DND-41 (cell line): ENCODE measurements at regions not wholly inside any gene's neighbourhood (a gene's known extent, or its start where the extent isn't known, plus 50 kb on each side); places are given as distances from the start of the nearest gene placed in this dataset.
"Not testable (repeated sequence)": the region's sequence is repeated elsewhere in the genome, so short reads cannot be mapped to it uniquely, and the experiment has no call there.

Experiments used
- ATAC-seq: fragments of 200-7000 bp; cut with Tn5 transposase; 3 replicates; pipeline ENCODE4 v1.9.1; 2021; ENCODE audit warnings: low read depth; ENCODE audit not compliant: insufficient read depth
- DNase-seq: peaks from one replicate; pipeline ENCODE4 v3.0.0-alpha.2; 2020
- H2AFZ ChIP-seq: 2 replicates; pipeline ENCODE4 v1.6.0; 2012; ENCODE audit warnings: low read depth, low read length
- H3K27ac ChIP-seq: 2 replicates; pipeline ENCODE4 v1.5.1; 2012; ENCODE audit warnings: low read length, inconsistent platforms
- H3K27me3 ChIP-seq: fragments of 200-600 bp; sonication (generic); 2 replicates; pipeline ENCODE4 v1.6.0; 2012; ENCODE audit warnings: low read length, mild to moderate bottlenecking, inconsistent platforms; ENCODE audit not compliant: insufficient read depth, poor library complexity
- H3K36me3 ChIP-seq: 2 replicates; pipeline ENCODE4 v1.5.1; 2012; ENCODE audit warnings: low read length, inconsistent platforms; ENCODE audit not compliant: insufficient read depth
- H3K4me1 ChIP-seq: 2 replicates; pipeline ENCODE4 v1.5.1; 2012; ENCODE audit warnings: mild to moderate bottlenecking, low read length; ENCODE audit not compliant: insufficient read depth
- H3K4me2 ChIP-seq: 2 replicates; pipeline ENCODE4 v1.6.0; 2012; ENCODE audit warnings: mild to moderate bottlenecking, moderate library complexity, low read length, inconsistent platforms; ENCODE audit not compliant: insufficient read depth
- H3K4me3 ChIP-seq, 2 experiments: fragments of 200-600 bp in 1 of 2; shearing (Covaris generic) in 1 of 2; 2 replicates each; pipeline ENCODE4 v1.5.1; 2012 to 2016; ENCODE audit warnings: inconsistent platforms in 2 of 2, low read length in 2 of 2, mild to moderate bottlenecking in 2 of 2, low read depth in 1 of 2, moderate library complexity in 1 of 2
- H3K79me2 ChIP-seq: 2 replicates; pipeline ENCODE4 v1.6.0; 2012; ENCODE audit warnings: low read length, inconsistent platforms; ENCODE audit not compliant: insufficient read depth
- H3K9ac ChIP-seq: 2 replicates; pipeline ENCODE4 v1.6.0; 2012; ENCODE audit warnings: low read depth, mild to moderate bottlenecking, inconsistent platforms, low read length, moderate library complexity
- H3K9me3 ChIP-seq: 2 replicates; pipeline ENCODE4 v1.5.1; 2012; ENCODE audit warnings: low read length, moderate library complexity, mild to moderate bottlenecking, inconsistent platforms; ENCODE audit not compliant: insufficient read depth, severe bottlenecking
- H4K20me1 ChIP-seq: 2 replicates; pipeline ENCODE4 v1.6.0; 2012; ENCODE audit warnings: low read length; ENCODE audit not compliant: insufficient read depth
- CTCF ChIP-seq: IDR thresholded peaks from 2 replicates; pipeline ENCODE4 v1.5.1; 2012; ENCODE audit warnings: borderline replicate concordance, low read length, moderate library complexity, mild to moderate bottlenecking; ENCODE audit not compliant: poor library complexity, severe bottlenecking; ENCODE audit errors: extremely low read depth
- EZH2 ChIP-seq: IDR thresholded peaks from 3 replicates; pipeline ENCODE4 v1.6.1; 2012; ENCODE audit warnings: borderline replicate concordance, low read depth, mild to moderate bottlenecking, moderate library complexity, low read length, inconsistent platforms; ENCODE audit not compliant: severe bottlenecking

- not testable (repeated sequence) for ATAC-seq, H3K4me1 ChIP-seq
Observed at GRCh38 chr19:34620134-34620533, 56.8 kb downstream of the SCGB2B2 start.

GRCh38 chr19:34618410-34618809 lies 58.5 kb downstream of the SCGB2B2 start:
- Histone ChIP-seq H3K9ac (no peak overlapping the region), H3K4me3 (no peak overlapping the region), H3K4me1 (no peaks in the 10 kb centered on the region), H3K79me2 (no peaks in the 10 kb centered on the region), H3K27me3 (no peaks in the 10 kb centered on the region), H4K20me1 (no peaks in the 10 kb centered on the region), H3K27ac (no peak overlapping the region), H3K4me2 (no peak overlapping the region), H3K36me3 (no peaks in the 10 kb centered on the region), H2AFZ (no peak overlapping the region), H3K9me3 (peaks cover 7% of the 10 kb centered on the region)
- ATAC-seq = no peak
- no peak for TF ChIP-seq EZH2
- TF ChIP-seq CTCF = no peak
- DNase-seq = no peak

More at GRCh38 chr19:34620134-34620533, 56.8 kb downstream of the SCGB2B2 start:
- not testable (repeated sequence) for H3K9me3 ChIP-seq, H3K27ac ChIP-seq, H4K20me1 ChIP-seq, H3K4me3 ChIP-seq, H3K4me2 ChIP-seq, H3K9ac ChIP-seq, H3K36me3 ChIP-seq, H3K79me2 ChIP-seq, H2AFZ ChIP-seq, DNase-seq, H3K27me3 ChIP-seq

- H2AFZ ChIP-seq, H3K9me3 ChIP-seq, H4K20me1 ChIP-seq, H3K79me2 ChIP-seq, H3K27me3 ChIP-seq, H3K36me3 ChIP-seq, H3K9ac ChIP-seq, H3K4me1 ChIP-seq, H3K27ac ChIP-seq, DNase-seq, H3K4me3 ChIP-seq, H3K4me2 ChIP-seq, ATAC-seq: not testable (repeated sequence)
Observed at GRCh38 chr19:34617996-34618395, 59.0 kb downstream of the SCGB2B2 start.

- no peak for DNase-seq
- Histone ChIP-seq H3K79me2 (no peaks in the 10 kb centered on the region), H3K9me3 (peaks cover 3% of the 10 kb centered on the region)
Observed at GRCh38 chr19:34603003-34603402, 74.0 kb downstream of the SCGB2B2 start.

More at GRCh38 chr19:34603003-34603402, 74.0 kb downstream of the SCGB2B2 start:
- TF ChIP-seq CTCF (no peak), EZH2 (no peak)
- no peak overlapping the region for H3K4me2 ChIP-seq
- no peaks in the 10 kb centered on the region for H4K20me1 ChIP-seq
- H3K27ac ChIP-seq = no peak overlapping the region
- no peaks in the 10 kb centered on the region for H3K4me1 ChIP-seq
- no peak overlapping the region for H3K9ac ChIP-seq
- no peak for ATAC-seq
- no peaks in the 10 kb centered on the region for H3K27me3 ChIP-seq
- H2AFZ ChIP-seq = no peak overlapping the region
- no peaks in the 10 kb centered on the region for H3K36me3 ChIP-seq
- no peak overlapping the region for H3K4me3 ChIP-seq
